ENCODE measurements at regions not wholly inside any gene's neighbourhood (a gene's known extent, or its start where the extent isn't known, plus 50 kb on each side); places are given as distances from the start of the nearest gene placed in this dataset.
"Not testable (repeated sequence)": the region's sequence is repeated elsewhere in the genome, so short reads cannot be mapped to it uniquely, and the experiment has no call there.

DNA sequence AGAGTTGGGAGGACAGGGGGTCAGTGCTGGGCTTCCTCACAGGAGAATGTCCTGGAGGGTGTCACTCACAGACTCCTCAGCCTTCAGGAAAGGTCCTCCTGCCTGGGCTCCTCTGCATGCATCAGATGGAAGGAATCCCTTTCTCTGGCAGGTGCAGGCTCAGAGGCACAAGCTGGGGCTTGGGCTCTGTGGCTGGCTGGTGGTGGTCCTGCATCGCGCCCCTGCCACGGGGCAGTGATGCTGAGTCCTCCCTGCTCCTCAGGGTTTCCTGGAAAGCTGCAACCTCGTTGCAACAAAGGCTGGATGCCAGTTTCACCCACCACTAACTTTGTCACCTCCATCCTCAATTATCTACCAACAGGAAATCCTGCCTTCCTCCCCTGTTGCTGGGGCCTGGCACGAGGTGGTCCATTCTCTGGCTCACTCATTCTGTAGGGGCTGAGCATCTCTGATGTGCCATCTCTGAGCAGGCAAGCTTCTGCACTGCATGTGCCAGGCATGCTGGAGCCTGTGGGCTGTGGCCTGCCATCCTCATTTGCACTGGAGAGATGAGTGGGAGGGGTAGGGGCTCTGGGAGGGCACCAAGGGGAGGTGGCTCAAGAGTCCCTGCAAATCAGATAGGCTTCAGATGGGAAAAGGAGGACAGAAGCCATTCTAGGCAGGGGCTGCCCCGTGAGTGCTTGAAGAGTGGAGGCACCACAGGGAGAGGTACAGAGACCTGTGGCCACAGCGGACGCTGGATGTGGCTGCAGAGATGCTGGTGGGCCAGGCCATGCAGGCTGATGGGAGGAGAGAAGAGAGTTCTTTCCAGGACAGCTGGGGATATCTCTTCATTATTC lies 272.6 kb upstream of the HS6ST1 start:
- DNase-seq, result no peak

DNA sequence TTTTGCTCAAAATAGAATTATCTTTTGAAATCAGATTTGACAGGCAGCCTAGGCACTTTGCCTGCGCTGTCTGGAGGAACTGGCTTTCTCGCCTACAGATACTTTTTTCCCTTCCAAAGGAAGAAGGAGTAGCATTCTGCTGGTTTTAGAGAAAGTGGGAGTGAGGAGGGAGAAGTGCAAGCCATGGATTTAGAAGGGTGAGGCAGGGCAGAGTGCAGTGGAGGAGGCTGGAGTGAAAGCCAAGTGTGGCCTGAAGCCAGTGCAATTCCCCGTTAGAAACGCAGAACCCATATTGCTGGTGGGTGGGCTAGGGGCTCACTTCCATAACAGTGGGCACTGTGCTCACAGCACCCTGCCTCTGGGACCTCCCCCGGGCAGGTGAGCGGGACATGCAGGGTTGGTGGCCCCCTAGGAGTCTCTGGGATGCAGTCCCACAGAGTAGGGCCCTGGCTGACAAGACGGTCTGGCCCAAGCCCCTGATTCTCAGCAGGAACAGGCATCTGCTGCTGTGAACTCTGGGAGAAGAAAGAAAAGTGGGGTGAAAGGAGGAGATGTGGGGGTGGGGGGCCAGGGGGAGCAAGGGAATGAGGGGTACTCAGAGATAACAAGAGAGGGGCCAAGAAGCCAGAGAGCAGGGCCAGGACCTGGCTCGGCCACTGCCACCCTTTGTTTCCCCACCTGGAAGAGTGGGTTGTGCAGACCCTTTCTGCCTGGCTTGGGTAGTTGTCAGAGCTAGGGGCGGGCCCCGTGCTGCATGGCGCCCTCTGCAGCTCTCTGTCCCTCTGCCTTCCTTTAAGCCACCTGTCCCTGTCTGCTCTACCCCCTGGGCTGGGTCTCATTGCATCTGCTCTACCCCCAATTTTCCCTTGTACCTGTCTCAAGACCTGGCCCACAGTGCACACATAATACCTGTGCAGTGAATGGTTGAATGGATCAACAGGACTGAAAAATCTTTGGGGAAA lies 273.5 kb upstream of the HS6ST1 start:
- no peak for DNase-seq

DNA sequence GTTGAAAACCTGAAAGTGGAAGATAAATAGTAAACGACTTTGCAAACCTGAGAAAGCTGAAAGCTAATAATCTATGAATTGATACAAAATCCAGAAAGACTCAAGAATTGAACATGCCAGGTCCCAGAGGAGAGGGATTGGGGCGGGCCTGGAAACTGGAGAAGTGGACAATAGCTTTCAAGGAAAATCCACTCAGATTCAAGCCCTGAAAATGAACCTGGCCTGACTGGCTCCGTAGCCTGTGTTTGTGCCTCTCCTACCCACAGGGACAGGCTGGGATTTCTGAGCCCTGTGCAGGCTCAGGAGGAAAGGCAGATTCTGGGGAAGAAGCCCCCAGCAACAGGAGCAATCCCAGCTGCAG lies 274.8 kb upstream of the HS6ST1 start:
- DNase-seq, result no peak

DNA sequence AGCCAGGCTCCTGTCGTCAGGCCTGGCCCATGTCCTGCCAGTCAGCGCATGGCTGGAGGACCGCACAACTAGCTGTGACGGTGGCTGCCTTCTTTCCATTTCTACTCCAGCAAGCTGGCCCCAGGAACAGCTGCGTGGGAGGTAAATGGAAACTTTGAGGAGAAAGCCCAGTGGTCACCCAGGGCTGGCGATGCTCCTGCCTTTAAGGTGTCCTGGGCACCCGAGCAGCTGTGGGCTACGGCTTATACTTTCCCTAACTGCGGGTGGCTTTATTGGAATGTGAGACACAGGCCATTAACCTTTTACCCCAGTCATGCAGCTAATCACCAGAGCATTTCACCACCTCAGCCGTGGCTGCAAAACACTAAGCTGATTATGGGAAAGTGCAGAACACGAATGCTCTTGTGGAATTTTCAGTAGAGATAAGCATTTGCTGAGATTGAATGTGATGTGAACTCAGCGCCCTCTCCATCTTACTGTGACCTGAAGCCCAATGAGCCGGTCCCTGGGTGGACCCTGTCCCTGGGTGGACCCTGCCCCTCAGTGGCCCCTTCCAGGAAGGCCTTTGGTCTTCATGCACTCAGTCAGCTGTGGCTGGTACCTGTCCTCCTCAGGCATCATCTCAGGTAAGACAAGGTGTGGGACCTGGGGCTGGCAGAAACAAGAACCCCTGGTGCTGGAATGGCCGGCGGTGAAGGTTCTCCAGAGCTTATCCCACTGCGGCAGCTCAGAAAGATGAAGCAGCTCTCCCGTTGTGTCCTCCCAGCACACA lies 275.4 kb upstream of the HS6ST1 start:
- DNase-seq, result no peak

DNA sequence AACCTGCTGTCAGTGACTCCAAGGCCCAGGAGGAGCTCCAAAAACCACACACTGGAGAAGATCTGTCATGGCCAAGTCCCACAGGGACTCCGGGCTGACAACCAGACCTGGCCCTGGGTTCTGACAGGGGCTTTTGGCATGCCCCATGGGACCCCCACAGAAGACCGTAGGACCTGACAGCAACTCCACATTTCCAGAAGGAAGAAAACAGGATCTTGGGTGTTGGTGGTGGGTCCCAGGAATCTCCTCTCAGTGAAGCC lies 275.9 kb upstream of the HS6ST1 start:
- DNase-seq, result no peak

DNA sequence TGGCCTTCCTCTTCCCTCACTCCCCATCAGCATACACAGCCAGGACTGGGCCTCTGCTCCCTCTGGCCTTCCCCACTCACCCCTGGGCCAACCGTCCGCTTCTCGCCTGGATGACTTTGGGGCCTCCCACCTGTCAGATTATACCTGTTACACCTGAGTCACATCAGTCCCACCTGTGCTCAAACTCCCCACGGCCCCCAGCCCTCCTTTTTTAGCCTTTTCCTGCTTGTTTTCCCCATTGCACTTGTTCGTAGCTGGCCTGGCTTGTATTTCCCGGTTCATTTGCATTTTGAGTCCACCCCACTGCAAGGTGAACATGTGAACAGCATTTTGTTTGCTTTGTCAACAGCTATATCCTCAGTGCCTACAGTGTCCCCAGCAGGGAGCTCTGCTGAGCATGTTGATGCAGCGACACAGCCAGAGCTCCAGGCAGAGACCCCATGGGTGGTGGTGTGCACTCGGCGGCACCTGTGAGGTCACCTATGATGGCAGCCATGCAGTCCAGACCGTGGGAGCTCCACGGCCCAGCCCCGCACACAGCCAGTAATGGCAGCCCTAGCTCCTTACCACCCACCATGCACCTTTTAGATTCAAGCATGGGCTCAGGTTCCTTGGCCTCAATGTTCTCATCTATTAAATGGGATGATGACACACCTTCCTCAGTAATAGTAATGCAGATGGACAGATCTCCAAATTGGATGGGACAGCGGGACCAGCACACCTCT lies 276.4 kb upstream of the HS6ST1 start:
- peak; percentile 20 for DNase-seq

DNA sequence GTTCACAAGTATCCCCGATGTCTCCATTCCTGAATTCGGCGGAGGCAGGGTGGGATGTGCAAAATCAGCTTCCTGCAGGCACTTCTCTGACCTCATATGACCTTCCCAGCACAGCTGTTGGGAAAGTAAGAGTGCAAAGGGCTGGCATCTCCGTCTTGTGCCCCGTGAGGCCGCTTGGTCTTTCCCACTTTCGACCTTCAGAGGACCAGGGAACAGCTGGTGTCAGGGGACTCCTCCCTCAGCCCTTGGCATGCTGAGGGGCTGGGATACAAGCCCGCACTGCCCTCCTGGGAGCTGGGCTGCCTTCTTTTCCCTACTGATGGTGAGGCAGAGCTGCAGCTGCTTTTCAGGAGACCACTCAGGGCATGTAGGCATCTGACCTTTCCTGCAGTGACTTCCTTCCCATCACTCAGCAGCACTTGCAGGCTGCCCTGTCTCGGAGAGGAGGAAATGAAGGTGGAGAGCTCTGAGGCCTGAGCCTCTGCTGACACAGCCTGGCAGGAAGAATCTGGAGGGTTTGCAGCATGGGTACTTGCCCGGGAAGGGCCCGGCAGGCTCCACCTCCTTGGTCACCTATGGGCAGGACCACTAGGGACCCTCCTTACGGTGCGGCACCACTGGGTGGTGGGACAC lies 277.2 kb upstream of the HS6ST1 start:
- no peak for DNase-seq

DNA sequence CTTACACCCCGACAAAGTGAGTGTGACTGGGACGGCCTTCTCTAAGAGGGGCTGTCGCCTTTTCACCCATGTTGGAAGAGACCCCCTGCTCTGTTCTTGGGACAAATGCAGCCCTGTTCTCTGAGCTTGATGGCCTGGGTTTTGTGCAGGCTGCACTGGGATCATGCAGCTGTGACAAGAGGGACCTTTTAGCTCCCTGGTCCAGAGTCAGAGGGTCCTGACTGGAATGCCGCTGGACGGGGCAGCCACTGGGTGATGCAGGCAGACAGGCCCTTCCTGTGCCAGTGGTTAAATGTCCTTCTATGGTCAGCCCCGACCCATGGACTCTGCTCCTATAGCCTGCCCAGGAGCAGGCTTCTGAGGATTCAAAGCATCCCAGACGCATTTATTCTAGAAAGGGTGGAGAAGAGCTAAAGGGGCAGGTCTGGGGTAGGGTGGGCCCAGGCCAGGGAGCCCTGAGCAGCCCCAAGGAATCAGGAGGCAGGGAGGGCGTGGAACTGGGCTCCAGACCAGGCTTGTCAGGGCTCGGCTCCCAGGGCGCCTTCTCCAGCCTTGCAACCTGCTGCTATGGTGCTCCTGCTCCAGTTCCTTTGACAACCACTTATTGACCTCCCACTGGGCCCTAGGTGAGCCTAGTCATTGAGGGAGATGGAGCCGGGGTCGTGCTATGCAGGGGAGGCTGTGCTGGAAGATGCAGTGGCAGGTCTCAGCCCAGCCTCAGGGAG lies 277.9 kb upstream of the HS6ST1 start:
- DNase-seq, result no peak

DNA sequence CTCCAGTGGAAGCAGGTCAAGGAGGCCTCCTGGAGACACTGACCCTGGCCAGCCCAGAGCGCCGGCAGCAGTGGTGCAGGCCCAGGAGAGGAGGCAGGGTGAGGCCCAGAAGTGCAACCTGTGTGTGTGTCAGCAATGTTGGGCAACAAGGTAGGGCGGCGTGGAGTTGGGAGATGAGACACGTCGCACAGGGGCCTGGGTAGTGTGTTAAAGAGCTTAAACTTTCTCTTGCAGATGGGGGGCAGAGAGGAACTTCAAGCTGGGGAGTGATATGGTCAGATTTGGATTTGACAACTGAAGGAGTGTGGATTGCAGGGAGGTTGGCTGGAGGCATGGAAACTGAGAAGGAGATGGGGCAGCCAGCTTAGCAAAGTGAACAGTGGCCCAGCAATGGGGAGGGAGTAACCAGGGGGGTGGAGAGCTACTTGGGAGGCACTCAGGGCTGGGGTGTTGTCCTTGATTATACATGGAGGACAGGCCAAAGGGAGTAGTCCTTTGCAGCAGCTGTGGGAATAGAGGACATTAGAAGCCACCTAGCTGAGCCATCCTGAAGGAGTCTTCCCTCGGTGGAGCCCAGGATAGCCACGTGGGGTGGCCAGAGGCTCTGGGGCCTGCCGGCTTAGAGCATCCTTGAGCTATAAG lies 278.6 kb upstream of the HS6ST1 start:
- DNase-seq, result no peak

DNA sequence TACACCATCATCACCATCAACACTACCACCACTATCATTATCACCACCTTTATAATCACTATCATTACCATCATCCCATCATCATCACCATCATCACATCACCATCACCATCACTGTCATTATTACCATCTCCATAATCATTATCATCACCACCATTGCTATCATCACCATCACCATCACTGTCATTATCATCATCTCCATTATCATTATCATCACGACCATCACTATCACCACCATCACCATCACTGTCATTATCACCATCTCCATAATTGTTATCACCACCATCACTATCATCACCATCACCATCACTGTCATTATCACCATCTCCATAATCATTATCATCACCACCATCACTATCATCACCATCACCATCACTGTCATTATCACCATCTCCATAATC lies 279.6 kb upstream of the HS6ST1 start:
- not testable (repeated sequence) for DNase-seq

DNA sequence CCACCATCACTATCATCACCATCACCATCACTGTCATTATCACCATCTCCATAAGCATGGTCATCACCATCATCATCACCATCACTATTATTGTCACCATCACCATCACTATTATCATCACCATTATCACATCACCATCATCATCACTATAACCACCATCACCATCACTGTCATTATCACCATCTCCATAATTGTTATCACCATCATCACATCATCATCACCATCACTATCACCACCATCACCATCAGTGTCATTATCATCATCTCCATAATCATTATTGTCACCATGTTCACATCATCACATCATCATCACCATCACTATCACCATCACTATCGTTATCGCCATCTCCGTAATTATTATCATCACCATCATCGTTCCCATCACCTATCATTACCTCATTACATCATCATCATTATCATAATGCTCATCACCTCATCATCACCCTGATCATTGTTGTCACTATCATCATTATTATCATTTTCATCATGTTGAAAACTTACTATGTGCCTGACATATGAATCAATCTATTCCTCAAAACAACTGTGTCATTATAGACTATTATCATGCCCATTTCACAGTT lies 280.3 kb upstream of the HS6ST1 start:
- no peak for DNase-seq

DNA sequence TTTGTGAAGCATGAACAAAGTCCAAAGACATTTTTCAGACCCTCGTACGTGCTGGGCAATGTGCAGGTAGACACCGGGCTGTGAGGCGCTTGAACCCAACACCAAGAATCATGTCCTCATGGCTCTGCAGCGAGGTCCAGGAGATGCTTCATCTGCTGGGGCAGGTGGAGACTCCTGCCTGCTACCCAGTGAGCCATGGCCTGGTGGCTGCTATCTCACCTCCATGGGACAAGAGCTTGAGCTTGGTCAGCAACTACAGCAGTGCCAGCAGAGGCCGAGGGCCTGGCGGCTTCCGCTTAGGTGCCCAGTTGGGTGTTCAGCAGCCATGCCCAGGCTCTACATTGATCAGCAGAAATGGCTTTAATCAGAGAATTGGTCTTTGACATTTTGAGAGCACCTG lies 281.0 kb upstream of the HS6ST1 start:
- no peak for DNase-seq

DNA sequence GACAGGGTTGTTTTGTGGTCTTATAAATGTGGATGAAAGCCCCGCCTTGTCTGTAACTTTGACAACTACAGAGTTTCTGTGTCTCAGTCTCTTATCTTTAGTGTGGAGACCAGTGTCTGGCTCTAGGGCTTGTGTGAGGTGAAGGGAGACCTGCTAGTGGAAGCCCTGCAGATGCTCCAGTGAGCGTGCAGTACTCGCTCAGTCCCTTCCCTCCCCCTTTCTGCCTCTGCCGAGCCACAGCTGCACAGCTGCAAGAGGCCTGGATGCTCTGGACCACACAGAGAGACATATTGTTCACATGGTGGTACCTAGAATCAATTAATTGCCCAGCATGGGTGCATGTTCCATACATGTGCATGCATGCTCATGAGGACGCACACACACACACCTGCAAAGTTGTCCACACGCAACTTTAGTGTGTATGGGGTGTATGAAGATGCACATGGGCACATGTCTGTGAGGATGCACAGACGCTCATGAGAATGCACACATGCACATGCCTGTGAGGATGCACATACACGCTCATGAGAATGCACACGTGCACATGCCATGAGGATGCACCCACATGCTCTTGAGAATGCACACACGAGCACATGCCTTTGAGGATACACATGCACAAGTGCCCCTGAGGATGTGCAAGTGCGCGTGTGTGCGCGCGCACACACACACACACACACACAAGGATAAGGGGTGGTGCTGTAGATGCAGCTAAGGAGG lies 282.1 kb upstream of the HS6ST1 start:
- DNase-seq, result no peak

DNA sequence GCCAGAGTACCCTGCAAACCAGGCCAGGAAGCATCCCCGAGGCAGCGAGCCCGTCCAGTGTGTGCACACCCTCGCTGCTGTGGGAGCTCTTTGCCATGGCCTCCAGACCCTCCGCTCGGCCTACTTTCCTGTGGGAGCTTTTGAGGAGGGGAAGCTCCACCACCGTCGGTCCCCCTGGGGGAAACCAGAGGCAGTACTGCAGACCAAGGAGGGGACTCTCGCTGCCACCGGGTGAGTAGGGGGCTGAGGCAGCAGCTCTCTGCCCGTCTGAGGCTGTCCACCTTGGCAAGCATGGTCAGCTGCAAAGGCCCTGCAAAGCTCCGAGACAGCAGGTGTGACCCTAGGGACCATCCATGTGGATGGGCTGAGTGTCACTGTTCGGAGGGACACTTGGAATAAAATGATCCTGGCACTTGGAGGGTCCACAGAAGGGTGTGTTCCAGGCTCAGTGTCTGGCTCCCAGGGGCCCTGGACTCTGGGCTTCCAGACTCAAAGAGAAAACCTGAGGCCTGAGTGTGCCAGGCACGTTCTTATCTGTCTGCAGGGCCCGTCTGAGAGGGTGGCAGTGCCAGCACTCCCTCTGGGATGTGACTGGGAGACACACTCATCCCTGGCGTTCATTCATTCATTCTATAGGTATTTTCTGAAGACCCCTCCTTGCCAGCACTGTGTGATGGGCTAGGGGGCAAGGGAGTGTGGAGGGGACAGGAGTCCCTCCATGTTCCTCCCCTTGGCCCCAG lies 282.8 kb upstream of the HS6ST1 start:
- no peak for DNase-seq

DNA sequence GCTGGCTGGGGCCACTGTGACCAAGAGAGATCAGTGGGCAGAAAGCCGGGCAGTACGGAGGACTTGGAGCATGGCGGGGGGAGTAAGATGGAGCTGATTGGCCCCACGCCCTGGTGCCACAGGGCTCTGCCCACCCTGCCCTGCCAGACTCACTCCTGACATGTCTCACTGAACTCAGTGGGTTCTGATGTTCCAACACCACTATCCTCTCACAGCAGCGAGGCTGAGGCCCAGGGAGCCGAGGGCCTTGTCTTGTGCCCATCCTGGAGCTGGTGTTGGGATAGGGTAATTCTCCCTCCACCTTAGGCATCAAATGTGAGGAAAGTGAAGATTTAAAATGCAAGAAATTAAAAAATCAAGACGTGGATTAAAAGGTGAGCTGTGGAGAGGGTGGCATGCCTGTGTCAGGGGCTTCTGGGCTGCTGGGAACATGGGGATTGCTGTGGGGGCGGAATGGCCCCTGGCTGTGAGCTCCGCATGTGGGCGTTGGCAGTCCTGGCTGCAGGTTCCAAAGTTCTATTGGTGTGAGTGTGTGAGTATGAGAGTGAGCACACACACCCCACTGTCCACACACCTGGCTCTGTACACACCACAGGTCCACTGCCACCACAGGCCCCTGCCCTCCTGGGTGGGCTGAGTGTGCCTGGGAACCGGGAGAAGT lies 283.5 kb upstream of the HS6ST1 start:
- DNase-seq, result no peak

DNA sequence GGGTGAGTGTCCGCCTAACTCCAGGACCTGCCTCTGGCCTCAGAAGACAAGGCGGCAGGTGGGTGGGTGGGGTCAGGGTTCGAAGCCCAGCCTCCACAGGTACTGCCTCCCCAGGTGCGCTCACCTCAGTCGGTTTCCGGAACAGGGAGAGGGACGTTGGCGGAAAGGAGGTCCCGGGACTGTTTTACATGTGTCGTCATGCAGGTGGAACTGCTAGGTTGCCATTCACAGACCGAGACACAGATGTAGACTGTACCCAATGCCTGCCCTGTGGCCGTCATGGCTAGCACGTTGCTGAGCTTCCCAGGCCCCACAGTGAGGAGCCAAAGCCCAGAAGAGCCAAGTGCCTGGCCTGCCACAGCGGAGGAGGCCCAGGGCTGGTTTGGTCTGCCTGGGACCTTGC lies 284.0 kb upstream of the HS6ST1 start:
- DNase-seq, result no peak

DNA sequence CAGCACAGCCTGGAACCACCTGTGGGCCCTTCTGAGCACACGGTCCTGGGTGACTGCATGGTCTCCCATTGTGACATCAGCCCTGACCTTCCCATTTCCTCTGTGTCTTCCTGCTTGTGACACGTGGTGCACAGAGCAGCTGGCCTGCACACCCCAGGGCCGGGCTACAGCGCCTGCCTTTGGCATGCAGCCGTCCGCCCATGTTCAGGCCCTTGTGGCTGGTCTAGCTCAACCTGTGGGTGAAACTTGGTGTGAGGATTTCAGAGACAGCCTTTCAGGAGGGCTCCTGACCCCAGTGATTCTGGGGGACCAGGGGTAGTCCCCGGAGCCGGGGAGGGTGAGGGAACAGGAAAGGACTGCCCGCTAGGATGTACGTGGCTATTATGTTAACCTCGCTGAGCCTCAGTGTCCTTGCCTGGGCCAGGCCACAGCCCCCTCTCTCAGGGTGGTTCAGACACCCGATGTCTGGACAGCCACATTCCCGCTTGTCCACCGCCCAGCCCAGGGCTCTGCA lies 284.8 kb upstream of the HS6ST1 start:
- no peak for DNase-seq

DNA sequence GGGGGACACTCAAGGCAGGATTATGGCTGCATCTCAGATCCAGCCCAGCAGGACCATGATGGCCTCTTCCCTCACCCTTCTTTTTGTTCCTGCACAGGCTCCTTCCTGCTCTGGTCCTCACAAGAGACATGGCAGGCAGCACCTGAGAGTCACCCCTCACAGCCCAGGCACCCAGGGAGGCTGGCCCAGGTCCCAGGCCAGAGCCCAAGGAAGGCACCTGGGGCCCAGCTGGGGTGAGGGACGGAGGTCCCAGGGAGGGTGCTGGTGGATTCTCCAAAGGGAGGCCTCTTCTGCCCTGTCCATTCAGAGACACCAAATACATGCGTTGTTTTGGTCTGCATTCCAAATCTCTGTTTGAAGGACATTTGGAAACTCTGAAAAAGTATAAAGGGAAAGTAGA lies 285.4 kb upstream of the HS6ST1 start:
- no peak for DNase-seq

DNA sequence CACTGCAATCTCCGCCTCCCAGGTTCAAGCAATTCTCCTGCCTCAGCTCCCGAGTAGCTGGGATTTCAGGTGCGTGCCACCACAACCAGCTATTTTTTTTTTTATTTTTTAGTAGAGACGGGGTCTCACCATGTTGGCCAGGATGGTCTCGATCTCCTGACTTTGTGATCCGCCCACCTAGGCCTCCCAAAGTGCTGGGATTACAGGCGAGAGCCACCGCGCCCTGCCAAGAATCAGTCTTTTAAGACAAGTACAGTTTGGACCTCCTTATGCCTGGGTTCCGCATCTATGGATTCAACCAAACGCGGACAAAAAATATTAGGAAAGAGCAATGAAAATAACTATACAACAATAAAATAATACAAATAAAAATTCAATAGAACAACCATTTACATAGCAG lies 285.9 kb upstream of the HS6ST1 start:
- not testable (repeated sequence) for DNase-seq
